ENCODE measurements at regions not wholly inside any gene's neighbourhood (a gene's known extent, or its start where the extent isn't known, plus 50 kb on each side); places are given as distances from the start of the nearest gene placed in this dataset.

GRCh38 chr2:8202132-8202531 lies 479.7 kb upstream of the ID2 start:
- Histone ChIP-seq H3K4me1 (ENCODE audit: control insufficient read depth, low read length) (no peaks in the 10 kb centered on the region), H3K9me2 (replicated peaks; ENCODE audit: control insufficient read depth, low read length) (no peaks in the 10 kb centered on the region), H3K27me3 (ENCODE audit: control insufficient read depth, low read length) (no peaks in the 10 kb centered on the region), H3K4me3 (ENCODE audit: low read length) (no peak overlapping the region), H3K79me2 (ENCODE audit: control insufficient read depth, low read length) (no peaks in the 10 kb centered on the region), H4K20me1 (ENCODE audit: control insufficient read depth, insufficient read depth, low read depth, low read length) (no peaks in the 10 kb centered on the region), H3K27ac (ENCODE audit: low read depth, low read length) (no peak overlapping the region), H3K9me3 (ENCODE audit: control insufficient read depth, insufficient read depth, low read length) (peaks cover 15% of the 10 kb centered on the region; the same call in 1 of the 2 replicates), H3F3A (ENCODE audit: control insufficient read depth, insufficient read depth) (no peaks in the 10 kb centered on the region), H3K36me3 (ENCODE audit: control insufficient read depth, low read length) (no peaks in the 10 kb centered on the region), H3K4me2 (ENCODE audit: low read length) (no peak overlapping the region)
- TF ChIP-seq EZH2phosphoT487 (IDR thresholded peaks at IDR 0.05; ENCODE audit: borderline replicate concordance, low read length) (no peak), CTCF (IDR thresholded peaks at IDR 0.05; ENCODE audit: low read depth, low read length, poor library complexity, severe bottlenecking) (no peak)

- Histone ChIP-seq H3F3A (ENCODE audit: control insufficient read depth, insufficient read depth) (no peaks in the 10 kb centered on the region), H3K36me3 (ENCODE audit: control insufficient read depth, low read length) (no peaks in the 10 kb centered on the region), H3K9me2 (replicated peaks; ENCODE audit: control insufficient read depth, low read length) (no peaks in the 10 kb centered on the region), H3K4me3 (ENCODE audit: low read length) (no peak overlapping the region), H3K27ac (ENCODE audit: low read depth, low read length) (no peak overlapping the region), H3K4me2 (ENCODE audit: low read length) (no peak overlapping the region), H3K27me3 (ENCODE audit: control insufficient read depth, low read length) (no peaks in the 10 kb centered on the region), H3K4me1 (ENCODE audit: control insufficient read depth, low read length) (peaks cover under 1% of the 10 kb centered on the region; the same call in 1 of the 2 replicates), H3K9me3 (ENCODE audit: control insufficient read depth, insufficient read depth, low read length) (peaks cover 24% of the 10 kb centered on the region), H3K79me2 (ENCODE audit: control insufficient read depth, low read length) (no peaks in the 10 kb centered on the region), H4K20me1 (ENCODE audit: control insufficient read depth, insufficient read depth, low read depth, low read length) (no peaks in the 10 kb centered on the region)
- TF ChIP-seq CTCF (IDR thresholded peaks at IDR 0.05; ENCODE audit: low read depth, low read length, poor library complexity, severe bottlenecking) (no peak), EZH2phosphoT487 (IDR thresholded peaks at IDR 0.05; ENCODE audit: borderline replicate concordance, low read length) (no peak)
Observed at GRCh38 chr2:8203364-8203763, 478.5 kb upstream of the ID2 start.

- Histone ChIP-seq H3K4me3 (ENCODE audit: low read length) (no peak overlapping the region), H3F3A (ENCODE audit: control insufficient read depth, insufficient read depth) (no peaks in the 10 kb centered on the region)
- TF ChIP-seq CTCF (IDR thresholded peaks at IDR 0.05; ENCODE audit: low read depth, low read length, poor library complexity, severe bottlenecking) (no peak), EZH2phosphoT487 (IDR thresholded peaks at IDR 0.05; ENCODE audit: borderline replicate concordance, low read length) (no peak)
Observed at GRCh38 chr2:8204711-8205110, 477.1 kb upstream of the ID2 start.

More at GRCh38 chr2:8204711-8205110, 477.1 kb upstream of the ID2 start:
- H3K9me2 ChIP-seq (replicated peaks; ENCODE audit: control insufficient read depth, low read length): no peaks in the 10 kb centered on the region
- H3K9me3 ChIP-seq (ENCODE audit: control insufficient read depth, insufficient read depth, low read length): peaks cover 21% of the 10 kb centered on the region
- H3K79me2 ChIP-seq (ENCODE audit: control insufficient read depth, low read length): no peaks in the 10 kb centered on the region
- H4K20me1 ChIP-seq (ENCODE audit: control insufficient read depth, insufficient read depth, low read depth, low read length): no peaks in the 10 kb centered on the region
- H3K4me2 ChIP-seq (ENCODE audit: low read length): no peak overlapping the region
- peaks cover 4% of the 10 kb centered on the region; the same call in 1 of the 2 replicates for H3K4me1 ChIP-seq (ENCODE audit: control insufficient read depth, low read length)
- H3K27me3 ChIP-seq (ENCODE audit: control insufficient read depth, low read length): no peaks in the 10 kb centered on the region
- no peak overlapping the region for H3K27ac ChIP-seq (ENCODE audit: low read depth, low read length)
- no peaks in the 10 kb centered on the region for H3K36me3 ChIP-seq (ENCODE audit: control insufficient read depth, low read length)

Data from DOHH2 (cell line).